ENCODE measurements at regions not wholly inside any gene's neighbourhood (a gene's known extent, or its start where the extent isn't known, plus 50 kb on each side); places are given as distances from the start of the nearest gene placed in this dataset.

- TF ChIP-seq CEBPB (IDR thresholded peaks at IDR 0.05), result no peak
- no peak for TF ChIP-seq NFIC (IDR thresholded peaks at IDR 0.05)
- no peak for TF ChIP-seq TEAD4 (IDR thresholded peaks at IDR 0.05)
- TF ChIP-seq TCF12 (IDR thresholded peaks at IDR 0.05; ENCODE audit: low read depth), result no peak
- no peak for TF ChIP-seq EGR1 (IDR thresholded peaks at IDR 0.05)
- TF ChIP-seq ZBTB7A (IDR thresholded peaks at IDR 0.05; ENCODE audit: low read depth), result no peak
- no peak for TF ChIP-seq TAF1 (IDR thresholded peaks at IDR 0.05; ENCODE audit: low read depth)
- TF ChIP-seq, protein P1, sequence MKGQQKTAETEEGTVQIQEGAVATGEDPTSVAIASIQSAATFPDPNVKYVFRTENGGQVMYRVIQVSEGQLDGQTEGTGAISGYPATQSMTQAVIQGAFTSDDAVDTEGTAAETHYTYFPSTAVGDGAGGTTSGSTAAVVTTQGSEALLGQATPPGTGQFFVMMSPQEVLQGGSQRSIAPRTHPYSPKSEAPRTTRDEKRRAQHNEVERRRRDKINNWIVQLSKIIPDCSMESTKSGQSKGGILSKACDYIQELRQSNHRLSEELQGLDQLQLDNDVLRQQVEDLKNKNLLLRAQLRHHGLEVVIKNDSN (IDR thresholded peaks at IDR 0.05), result no peak
- TF ChIP-seq, protein P2, sequence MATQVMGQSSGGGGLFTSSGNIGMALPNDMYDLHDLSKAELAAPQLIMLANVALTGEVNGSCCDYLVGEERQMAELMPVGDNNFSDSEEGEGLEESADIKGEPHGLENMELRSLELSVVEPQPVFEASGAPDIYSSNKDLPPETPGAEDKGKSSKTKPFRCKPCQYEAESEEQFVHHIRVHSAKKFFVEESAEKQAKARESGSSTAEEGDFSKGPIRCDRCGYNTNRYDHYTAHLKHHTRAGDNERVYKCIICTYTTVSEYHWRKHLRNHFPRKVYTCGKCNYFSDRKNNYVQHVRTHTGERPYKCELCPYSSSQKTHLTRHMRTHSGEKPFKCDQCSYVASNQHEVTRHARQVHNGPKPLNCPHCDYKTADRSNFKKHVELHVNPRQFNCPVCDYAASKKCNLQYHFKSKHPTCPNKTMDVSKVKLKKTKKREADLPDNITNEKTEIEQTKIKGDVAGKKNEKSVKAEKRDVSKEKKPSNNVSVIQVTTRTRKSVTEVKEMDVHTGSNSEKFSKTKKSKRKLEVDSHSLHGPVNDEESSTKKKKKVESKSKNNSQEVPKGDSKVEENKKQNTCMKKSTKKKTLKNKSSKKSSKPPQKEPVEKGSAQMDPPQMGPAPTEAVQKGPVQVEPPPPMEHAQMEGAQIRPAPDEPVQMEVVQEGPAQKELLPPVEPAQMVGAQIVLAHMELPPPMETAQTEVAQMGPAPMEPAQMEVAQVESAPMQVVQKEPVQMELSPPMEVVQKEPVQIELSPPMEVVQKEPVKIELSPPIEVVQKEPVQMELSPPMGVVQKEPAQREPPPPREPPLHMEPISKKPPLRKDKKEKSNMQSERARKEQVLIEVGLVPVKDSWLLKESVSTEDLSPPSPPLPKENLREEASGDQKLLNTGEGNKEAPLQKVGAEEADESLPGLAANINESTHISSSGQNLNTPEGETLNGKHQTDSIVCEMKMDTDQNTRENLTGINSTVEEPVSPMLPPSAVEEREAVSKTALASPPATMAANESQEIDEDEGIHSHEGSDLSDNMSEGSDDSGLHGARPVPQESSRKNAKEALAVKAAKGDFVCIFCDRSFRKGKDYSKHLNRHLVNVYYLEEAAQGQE (IDR thresholded peaks at IDR 0.05; ENCODE audit: low read depth), result no peak
- TF ChIP-seq FOXM1 (IDR thresholded peaks at IDR 0.05; ENCODE audit: borderline replicate concordance, low read depth), result no peak
- TF ChIP-seq, protein P3, sequence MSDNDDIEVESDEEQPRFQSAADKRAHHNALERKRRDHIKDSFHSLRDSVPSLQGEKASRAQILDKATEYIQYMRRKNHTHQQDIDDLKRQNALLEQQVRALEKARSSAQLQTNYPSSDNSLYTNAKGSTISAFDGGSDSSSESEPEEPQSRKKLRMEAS (IDR thresholded peaks at IDR 0.05), result no peak
- TF ChIP-seq YY1 (IDR thresholded peaks at IDR 0.05; ENCODE audit: low read depth), result no peak
- no peak for TF ChIP-seq EP300 (IDR thresholded peaks at IDR 0.05; ENCODE audit: borderline replicate concordance)
- TF ChIP-seq RAD21 (IDR thresholded peaks at IDR 0.05; ENCODE audit: low read depth), result no peak
- no peak for TF ChIP-seq CREB1 (IDR thresholded peaks at IDR 0.05; ENCODE audit: low read depth)
Measured at GRCh38 chr5:124919747-124920525, 173.5 kb upstream of the ZNF608 start.

- TF ChIP-seq CEBPB (IDR thresholded peaks at IDR 0.05) (no peak), RAD21 (IDR thresholded peaks at IDR 0.05; ENCODE audit: low read depth) (no peak), EGR1 (IDR thresholded peaks at IDR 0.05) (no peak), ZBTB7A (IDR thresholded peaks at IDR 0.05; ENCODE audit: low read depth) (no peak), CREB1 (IDR thresholded peaks at IDR 0.05; ENCODE audit: low read depth) (no peak), TEAD4 (IDR thresholded peaks at IDR 0.05) (no peak), TAF1 (IDR thresholded peaks at IDR 0.05; ENCODE audit: low read depth) (no peak), YY1 (IDR thresholded peaks at IDR 0.05; ENCODE audit: low read depth) (no peak), FOXM1 (IDR thresholded peaks at IDR 0.05; ENCODE audit: borderline replicate concordance, low read depth) (no peak), EP300 (IDR thresholded peaks at IDR 0.05; ENCODE audit: borderline replicate concordance) (no peak), TCF12 (IDR thresholded peaks at IDR 0.05; ENCODE audit: low read depth) (no peak)
- TF ChIP-seq, protein P1 (IDR thresholded peaks at IDR 0.05), result no peak
- TF ChIP-seq, protein P2 (IDR thresholded peaks at IDR 0.05; ENCODE audit: low read depth), result no peak
- TF ChIP-seq, protein P3 (IDR thresholded peaks at IDR 0.05), result no peak
Measured at GRCh38 chr5:124920909-124921666, 174.6 kb upstream of the ZNF608 start.

- TF ChIP-seq EGR1 (IDR thresholded peaks at IDR 0.05) (no peak), TAF1 (IDR thresholded peaks at IDR 0.05; ENCODE audit: low read depth) (no peak)
- TF ChIP-seq, protein P2 (IDR thresholded peaks at IDR 0.05; ENCODE audit: low read depth), result no peak
- TF ChIP-seq, protein P3 (IDR thresholded peaks at IDR 0.05), result no peak
Measured at GRCh38 chr5:124921694-124922093, 175.3 kb upstream of the ZNF608 start.
